GM19452 (cell line): ENCODE measurements at regions not wholly inside any gene's neighbourhood (a gene's known extent, or its start where the extent isn't known, plus 50 kb on each side); places are given as distances from the start of the nearest gene placed in this dataset.

Experiments
- ATAC-seq: cut with Tn5 transposase; IDR thresholded peaks from one replicate; pipeline ENCODE4 v1.9.1; 2021; ENCODE audit not compliant: unreplicated experiment

- ATAC-seq, result no peak
Observed at GRCh38 chr7:22008087-22008486, 62.4 kb upstream of the CDCA7L start.

GRCh38 chr7:22005151-22005550 lies 59.5 kb upstream of the CDCA7L start:
- ATAC-seq, result no peak

DNA sequence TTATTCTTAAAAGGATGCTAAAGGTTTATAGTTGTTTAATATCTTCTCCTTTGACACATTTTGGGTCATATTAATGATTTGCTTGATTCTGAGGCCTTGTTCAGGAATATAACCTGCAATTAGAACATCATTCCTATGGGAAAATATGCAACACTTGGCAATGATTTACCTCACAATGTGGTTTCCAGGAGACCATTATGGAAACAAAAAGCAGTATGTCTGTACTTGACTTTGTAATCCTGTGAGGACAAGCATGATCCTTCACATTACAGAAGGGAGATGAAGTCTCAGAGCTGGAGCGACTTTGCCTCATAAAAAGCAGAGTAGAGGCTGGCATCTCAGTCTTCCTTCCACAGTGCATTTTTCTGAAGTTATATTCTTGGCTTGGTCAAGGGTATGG lies 57.0 kb upstream of the CDCA7L start:
- ATAC-seq, result no peak

- ATAC-seq, result peak; percentile 58
Observed at GRCh38 chr7:22001345-22002004, 55.8 kb upstream of the CDCA7L start.

DNA sequence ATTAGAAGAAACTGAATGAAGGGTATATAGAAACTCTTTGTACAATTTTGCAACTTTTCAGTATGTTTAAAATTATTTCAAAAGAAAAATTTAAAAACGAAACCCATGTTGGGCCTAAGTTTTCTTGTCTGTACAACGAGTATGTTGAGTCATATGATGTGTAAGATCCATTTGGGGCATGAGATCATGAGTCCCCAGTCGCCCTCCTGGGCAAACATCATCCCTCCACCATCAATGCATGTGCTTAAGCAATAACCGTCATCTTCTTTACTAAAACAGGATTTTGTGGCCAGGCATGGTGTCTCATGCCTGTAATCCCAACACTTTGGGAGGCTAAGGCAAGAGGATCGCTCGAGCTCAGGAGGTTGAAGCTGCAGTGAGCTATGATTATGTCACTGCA lies 54.2 kb upstream of the CDCA7L start:
- ATAC-seq, result no peak

GRCh38 chr7:21996641-21997040 lies 50.9 kb upstream of the CDCA7L start:
- no peak for ATAC-seq
